Uterus (tissue), 2 donors: ENCODE measurements at regions not wholly inside any gene's neighbourhood (a gene's known extent, or its start where the extent isn't known, plus 50 kb on each side); places are given as distances from the start of the nearest gene placed in this dataset.

ENCODE experiments used
- POLR2A ChIP-seq, 2 donors: fragments of 450-650 bp; IDR thresholded peaks; one replicate each; pipeline ENCODE4 v1.6.1; 2016; ENCODE audit warnings: antibody characterized with exemption in 2 of 2, mild to moderate bottlenecking in 1 of 2, moderate library complexity in 1 of 2
- TF ChIP-seq, protein P1 (sequence below), 4 experiments: fragments of 200-600 bp in 2 of 4; fragments of 450-650 bp in 2 of 4; sonication (generic) in 2 of 4; IDR thresholded peaks; one replicate each; pipeline ENCODE4 v1.5.1; 2016 to 2019; ENCODE audit warnings: antibody characterized with exemption in 4 of 4, mild to moderate bottlenecking in 2 of 4, moderate library complexity in 1 of 4

DNA sequence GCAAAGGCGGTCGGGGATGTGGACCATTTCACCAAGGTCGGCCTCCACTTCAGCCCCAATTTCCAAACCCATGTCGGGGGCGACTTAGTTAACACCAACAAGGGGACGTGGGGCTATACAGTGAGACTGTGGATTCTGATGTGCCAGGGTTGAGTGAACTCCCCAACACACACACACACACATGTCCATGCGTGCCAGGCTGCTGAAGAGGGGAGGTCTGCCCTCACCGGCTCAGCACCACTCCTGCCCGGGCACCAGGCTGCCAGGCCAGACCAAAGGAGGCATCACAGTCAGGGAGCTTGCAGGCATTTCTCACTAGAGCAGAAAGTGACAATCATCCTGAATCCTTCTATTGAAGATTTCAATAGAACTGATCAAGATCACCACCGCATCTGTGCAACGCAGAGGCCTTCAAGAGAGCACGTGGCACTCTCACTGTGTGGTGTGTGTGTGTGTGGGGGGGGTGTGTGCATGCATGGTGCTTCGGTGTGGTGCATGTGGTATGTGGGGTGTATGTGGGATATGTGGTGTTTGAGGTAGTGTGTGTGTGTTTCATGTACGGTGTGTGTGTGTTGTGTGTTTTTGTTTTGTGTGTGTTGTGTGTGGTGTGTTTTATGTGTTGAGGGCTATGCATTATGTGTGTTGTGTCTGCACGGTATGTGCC is 403.5 kb upstream of the RNF32 start:
- TF ChIP-seq, protein P1, sequence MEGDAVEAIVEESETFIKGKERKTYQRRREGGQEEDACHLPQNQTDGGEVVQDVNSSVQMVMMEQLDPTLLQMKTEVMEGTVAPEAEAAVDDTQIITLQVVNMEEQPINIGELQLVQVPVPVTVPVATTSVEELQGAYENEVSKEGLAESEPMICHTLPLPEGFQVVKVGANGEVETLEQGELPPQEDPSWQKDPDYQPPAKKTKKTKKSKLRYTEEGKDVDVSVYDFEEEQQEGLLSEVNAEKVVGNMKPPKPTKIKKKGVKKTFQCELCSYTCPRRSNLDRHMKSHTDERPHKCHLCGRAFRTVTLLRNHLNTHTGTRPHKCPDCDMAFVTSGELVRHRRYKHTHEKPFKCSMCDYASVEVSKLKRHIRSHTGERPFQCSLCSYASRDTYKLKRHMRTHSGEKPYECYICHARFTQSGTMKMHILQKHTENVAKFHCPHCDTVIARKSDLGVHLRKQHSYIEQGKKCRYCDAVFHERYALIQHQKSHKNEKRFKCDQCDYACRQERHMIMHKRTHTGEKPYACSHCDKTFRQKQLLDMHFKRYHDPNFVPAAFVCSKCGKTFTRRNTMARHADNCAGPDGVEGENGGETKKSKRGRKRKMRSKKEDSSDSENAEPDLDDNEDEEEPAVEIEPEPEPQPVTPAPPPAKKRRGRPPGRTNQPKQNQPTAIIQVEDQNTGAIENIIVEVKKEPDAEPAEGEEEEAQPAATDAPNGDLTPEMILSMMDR (IDR thresholded peaks at IDR 0.05) = no peak
- no peak for TF ChIP-seq POLR2A (IDR thresholded peaks at IDR 0.05)
